ENCODE measurements at regions not wholly inside any gene's neighbourhood (a gene's known extent, or its start where the extent isn't known, plus 50 kb on each side); places are given as distances from the start of the nearest gene placed in this dataset.

- DNase-seq, result no peak
Observed at GRCh38 chr4:153142700-153143438, 61.4 kb upstream of the TRIM2 start.

GRCh38 chr4:153143527-153144348 lies 60.5 kb upstream of the TRIM2 start:
- no peak for DNase-seq

- DNase-seq, result no peak
Observed at GRCh38 chr4:153146031-153146430, 58.2 kb upstream of the TRIM2 start.

- DNase-seq, result no peak
Observed at GRCh38 chr4:153146961-153147360, 57.3 kb upstream of the TRIM2 start.

GRCh38 chr4:153148791-153149190 lies 55.5 kb upstream of the TRIM2 start:
- no peak for DNase-seq

- no peak for DNase-seq
Observed at GRCh38 chr4:153151535-153152455, 52.4 kb upstream of the TRIM2 start.

GRCh38 chr4:153152501-153153338 lies 51.5 kb upstream of the TRIM2 start:
- DNase-seq, result peak; percentile 25

GRCh38 chr4:153153339-153153871 lies 50.8 kb upstream of the TRIM2 start:
- DNase-seq, result no peak

- no peak for DNase-seq
Observed at GRCh38 chr4:153154007-153154975, 50.0 kb upstream of the TRIM2 start.
